MCF 10A (cell line): ENCODE measurements at regions not wholly inside any gene's neighbourhood (a gene's known extent, or its start where the extent isn't known, plus 50 kb on each side); places are given as distances from the start of the nearest gene placed in this dataset.

ENCODE experiments used
- BruUV-seq: library from RNA; stranded (reverse); fragments of 400-500 nt; replicated peaks from 2 replicates; lab custom pipeline; 2021; lab: Mats Ljungman, UMichigan
- CTCF ChIA-PET: fragments of 300-600 bp; sonication (Branson Sonifier 250); formaldehyde crosslinking; extraction: SDS; loops from one replicate; lab custom pipeline; 2021; ENCODE audit warnings: antibody characterized with exemption, inconsistent platforms; lab: Yijun Ruan, JAX
- POLR2A ChIA-PET: fragments of 300-600, 350-650 bp; sonication (Branson Sonifier 250); formaldehyde crosslinking; extraction: SDS; loops from one replicate; lab custom pipeline; 2020; ENCODE audit warnings: antibody characterized with exemption, inconsistent platforms; lab: Yijun Ruan, JAX
- DNase-seq: peaks from one replicate; pipeline ENCODE4 v3.0.0-alpha.2; 2018; ENCODE audit not compliant: unreplicated experiment
- H3K27ac Mint-ChIP-seq: one replicate; pipeline ENCODE4 v1.8.0; 2022; ENCODE audit warnings: mild to moderate bottlenecking, low read depth, mixed read lengths; ENCODE audit not compliant: unreplicated experiment
- H3K27me3 Mint-ChIP-seq: one replicate; pipeline ENCODE4 v1.8.0; 2022; ENCODE audit warnings: mixed read lengths; ENCODE audit not compliant: insufficient read depth, unreplicated experiment
- H3K36me3 Mint-ChIP-seq: one replicate; pipeline ENCODE4 v1.8.0; 2022; ENCODE audit warnings: mild to moderate bottlenecking, moderate library complexity, mixed read lengths; ENCODE audit not compliant: insufficient read depth, unreplicated experiment
- H3K4me1 Mint-ChIP-seq: one replicate; pipeline ENCODE4 v1.8.0; 2022; ENCODE audit warnings: mixed read lengths; ENCODE audit not compliant: insufficient read depth, unreplicated experiment
- H3K4me3 Mint-ChIP-seq: one replicate; pipeline ENCODE4 v1.8.0; 2022; ENCODE audit warnings: mild to moderate bottlenecking, moderate library complexity, mixed read lengths; ENCODE audit not compliant: unreplicated experiment
- H3K9me3 Mint-ChIP-seq: one replicate; pipeline ENCODE4 v1.8.0; 2022; ENCODE audit warnings: mixed read lengths; ENCODE audit not compliant: unreplicated experiment
- CTCF ChIP-seq: fragments of 200-600 bp; IDR thresholded peaks from one replicate; pipeline ENCODE4 v1.8.0; 2022; ENCODE audit warnings: antibody characterized with exemption, mild to moderate bottlenecking; ENCODE audit not compliant: unreplicated experiment
- intact Hi-C: fragments of 100-400 bp; cut with micrococcal nuclease; formaldehyde crosslinking; loops from 2 replicates; pipeline ENCODE4 v1.14.1; 2022

- intact Hi-C loops = no loop called here
- Mint-ChIP-seq H3K4me3 (no peak overlapping the region), H3K27me3 (peaks cover 92% of the 10 kb centered on the region), H3K9me3 (no peaks in the 10 kb centered on the region), H3K4me1 (no peaks in the 10 kb centered on the region), H3K27ac (no peak overlapping the region), H3K36me3 (no peaks in the 10 kb centered on the region)
- CTCF ChIA-PET = interaction anchor here (0.6 to 1.7 kb wide), 3 partner anchors 11 to 72 kb away, joined by 4 to 5 read pairs (median 5); no protein-coding TSS in a partner anchor
- no peak for DNase-seq
- BruUV-seq = no TSS peak
- POLR2A ChIA-PET = no interaction called here
- TF ChIP-seq CTCF = no peak
These were observed 132.8 kb downstream of the TUSC7 start for GRCh38 chr3:116842254-116842957.

- intact Hi-C loops = no loop called here
- no peak for TF ChIP-seq CTCF
- H3K27me3 Mint-ChIP-seq = peaks cover 92% of the 10 kb centered on the region
- POLR2A ChIA-PET = no interaction called here
- no peaks in the 10 kb centered on the region for H3K4me1 Mint-ChIP-seq
- H3K4me3 Mint-ChIP-seq = no peak overlapping the region
- BruUV-seq = no TSS peak
- H3K36me3 Mint-ChIP-seq = no peaks in the 10 kb centered on the region
- CTCF ChIA-PET = no interaction called here
- no peak overlapping the region for H3K27ac Mint-ChIP-seq
- H3K9me3 Mint-ChIP-seq = no peaks in the 10 kb centered on the region
- DNase-seq = no peak
These were observed 138.8 kb downstream of the TUSC7 start for GRCh38 chr3:116848248-116848829.

GRCh38 chr3:116849261-116849688 is 139.7 kb downstream of the TUSC7 start:
- Mint-ChIP-seq H3K4me3 (no peak overlapping the region), H3K27me3 (peaks cover 98% of the 10 kb centered on the region), H3K36me3 (no peaks in the 10 kb centered on the region), H3K4me1 (no peaks in the 10 kb centered on the region), H3K9me3 (no peaks in the 10 kb centered on the region), H3K27ac (no peak overlapping the region)
- no TSS peak for BruUV-seq
- ChIA-PET CTCF (no interaction called here), POLR2A (no interaction called here)
- TF ChIP-seq CTCF = no peak
- no peak for DNase-seq
- intact Hi-C loops = no loop called here

- ChIA-PET CTCF (interaction anchor here (0.9 to 1.5 kb wide), 2 partner anchors 12 to 82 kb away, joined by 3 read pairs; no protein-coding TSS in a partner anchor), POLR2A (interaction anchor here (0.7 kb wide), 1 partner anchor 302 kb away, joined by 3 read pairs; no protein-coding TSS in a partner anchor)
- DNase-seq = no peak
- H3K36me3 Mint-ChIP-seq = no peaks in the 10 kb centered on the region
- no peaks in the 10 kb centered on the region for H3K4me1 Mint-ChIP-seq
- no peaks in the 10 kb centered on the region for H3K9me3 Mint-ChIP-seq
- H3K4me3 Mint-ChIP-seq = no peak overlapping the region
- no peak overlapping the region for H3K27ac Mint-ChIP-seq
- BruUV-seq = no TSS peak
- H3K27me3 Mint-ChIP-seq = peaks cover 65% of the 10 kb centered on the region
- intact Hi-C loops = no loop called here
- no peak for TF ChIP-seq CTCF
These were observed 143.2 kb downstream of the TUSC7 start for GRCh38 chr3:116852803-116853202.
